Epithelial cell of proximal tubule (primary cell): ENCODE measurements at regions not wholly inside any gene's neighbourhood (a gene's known extent, or its start where the extent isn't known, plus 50 kb on each side); places are given as distances from the start of the nearest gene placed in this dataset.
"Not testable (repeated sequence)": the region's sequence is repeated elsewhere in the genome, so short reads cannot be mapped to it uniquely, and the experiment has no call there.

Experiments used
- DNase-seq: peaks from one replicate; pipeline ENCODE4 v3.0.0-alpha.2; 2011; ENCODE audit warnings: low read depth
- H3K4me3 ChIP-seq: 2 replicates; pipeline ENCODE4 v1.5.1; 2011; ENCODE audit warnings: low read depth, mild to moderate bottlenecking, low read length
- CTCF ChIP-seq: conservative IDR thresholded peaks from 2 replicates; pipeline ENCODE4 v1.5.1; 2012; ENCODE audit warnings: low read depth, mild to moderate bottlenecking, low read length

- no peak overlapping the region for H3K4me3 ChIP-seq
- no peak for DNase-seq
- no peak for TF ChIP-seq CTCF
Observed at GRCh38 chr5:90047113-90047512, 362.4 kb downstream of the CETN3 start.

- H3K4me3 ChIP-seq: not testable (repeated sequence)
Observed at GRCh38 chr5:90040082-90040481, 369.5 kb downstream of the CETN3 start.

GRCh38 chr5:90037646-90038045, 371.9 kb downstream of the CETN3 start:
- no peak for TF ChIP-seq CTCF
- H3K4me3 ChIP-seq: no peak overlapping the region
- no peak for DNase-seq

More at GRCh38 chr5:90040082-90040481, 369.5 kb downstream of the CETN3 start:
- DNase-seq: not testable (repeated sequence)

GRCh38 chr5:90022711-90023053, 386.9 kb downstream of the CETN3 start:
- no peak for TF ChIP-seq CTCF
- no peak for DNase-seq
- no peak overlapping the region for H3K4me3 ChIP-seq

GRCh38 chr5:90022002-90022710, 387.4 kb downstream of the CETN3 start:
- no peak for TF ChIP-seq CTCF
- no peak overlapping the region for H3K4me3 ChIP-seq
- no peak for DNase-seq

- TF ChIP-seq CTCF: no peak
- H3K4me3 ChIP-seq: no peak overlapping the region
- DNase-seq: peak; percentile 7
Observed at GRCh38 chr5:90020575-90021538, 388.7 kb downstream of the CETN3 start.

- DNase-seq: no peak
- TF ChIP-seq CTCF: no peak
- H3K4me3 ChIP-seq: no peak overlapping the region
Observed at GRCh38 chr5:90017239-90017638, 392.3 kb downstream of the CETN3 start.
